Smooth muscle cell (in vitro differentiated cells): ENCODE measurements at regions not wholly inside any gene's neighbourhood (a gene's known extent, or its start where the extent isn't known, plus 50 kb on each side); places are given as distances from the start of the nearest gene placed in this dataset.

ENCODE experiments used
- DNase-seq: peaks from one replicate; lab custom pipeline; 2025; ENCODE audit not compliant: unreplicated experiment; lab: John Stamatoyannopoulos, UW
- H2AFZ ChIP-seq: fragments of 200-600 bp; sonication (generic); 2 replicates; pipeline ENCODE4 v1.6.0; 2016; ENCODE audit warnings: antibody characterized with exemption, low read depth, mild to moderate bottlenecking
- H3F3A ChIP-seq: fragments of 200-600 bp; sonication (generic); 2 replicates; pipeline ENCODE4 v1.6.0; 2017; ENCODE audit warnings: antibody characterized with exemption, low read depth
- H3K27ac ChIP-seq: fragments of 200-600 bp; sonication (generic); 2 replicates; pipeline ENCODE4 v1.5.1; 2016; ENCODE audit warnings: low read depth, mild to moderate bottlenecking
- H3K27me3 ChIP-seq: fragments of 200-600 bp; sonication (generic); 2 replicates; pipeline ENCODE4 v1.6.1; 2016; ENCODE audit warnings: low read depth, mild to moderate bottlenecking
- H3K36me3 ChIP-seq: fragments of 200-600 bp; sonication (generic); 2 replicates; pipeline ENCODE4 v1.5.1; 2016; ENCODE audit warnings: low read depth
- H3K4me1 ChIP-seq: fragments of 200-600 bp; sonication (generic); 2 replicates; pipeline ENCODE4 v1.5.1; 2016; ENCODE audit warnings: low read depth
- H3K4me2 ChIP-seq: fragments of 200-600 bp; sonication (generic); 2 replicates; pipeline ENCODE4 v1.6.0; 2016; ENCODE audit warnings: mild to moderate bottlenecking
- H3K4me3 ChIP-seq: fragments of 200-600 bp; sonication (generic); 2 replicates; pipeline ENCODE4 v1.5.1; 2016; ENCODE audit warnings: mild to moderate bottlenecking
- H3K79me2 ChIP-seq: fragments of 200-600 bp; sonication (generic); 2 replicates; pipeline ENCODE4 v1.6.0; 2016; ENCODE audit warnings: low read depth, mild to moderate bottlenecking
- H3K9ac ChIP-seq: fragments of 200-600 bp; sonication (generic); 2 replicates; pipeline ENCODE4 v1.6.0; 2016; ENCODE audit warnings: low read depth
- H3K9me3 ChIP-seq: fragments of 200-600 bp; sonication (generic); replicated peaks from 2 replicates; pipeline ENCODE4 v1.5.1; 2016; ENCODE audit warnings: low read depth
- H4K20me1 ChIP-seq: fragments of 200-600 bp; sonication (generic); 2 replicates; pipeline ENCODE4 v1.6.0; 2016; ENCODE audit warnings: low read depth
- CTCF ChIP-seq: fragments of 200-600 bp; sonication (generic); IDR thresholded peaks from 2 replicates; pipeline ENCODE4 v1.5.1; 2017; ENCODE audit warnings: borderline replicate concordance, mild to moderate bottlenecking, antibody characterized with exemption; ENCODE audit not compliant: insufficient read depth, poor library complexity, severe bottlenecking
- WGBS: methylation state at CpG from one replicate; pipeline ENCODE4 v1.1.7; 2016; ENCODE audit warnings: low lambda C conversion rate; 5-methylcytosine and 5-hydroxymethylcytosine counted together

- Histone ChIP-seq H3K9ac (no peak overlapping the region), H4K20me1 (no peaks in the 10 kb centered on the region), H3K27ac (no peak overlapping the region), H3K79me2 (no peaks in the 10 kb centered on the region), H3K4me3 (no peak overlapping the region), H3K27me3 (no peaks in the 10 kb centered on the region), H2AFZ (no peak overlapping the region), H3K4me2 (no peak overlapping the region), H3F3A (no peaks in the 10 kb centered on the region), H3K9me3 (no peaks in the 10 kb centered on the region), H3K4me1 (peaks cover 10% of the 10 kb centered on the region), H3K36me3 (no peaks in the 10 kb centered on the region)
- no peak for TF ChIP-seq CTCF
- no peak for DNase-seq
- WGBS: 89% methylated on average over 6 of the region's 6 CpGs
Observed at GRCh38 chr18:22045221-22045918, 124.0 kb upstream of the GATA6 start.

GRCh38 chr18:22046473-22046872 is 122.9 kb upstream of the GATA6 start:
- Histone ChIP-seq H3K4me2 (no peak overlapping the region), H3K36me3 (no peaks in the 10 kb centered on the region), H4K20me1 (no peaks in the 10 kb centered on the region), H3K27ac (no peak overlapping the region), H3K9me3 (no peaks in the 10 kb centered on the region), H3K9ac (no peak overlapping the region), H3K4me1 (peaks cover 10% of the 10 kb centered on the region), H3K4me3 (no peak overlapping the region), H3K79me2 (no peaks in the 10 kb centered on the region), H3F3A (no peaks in the 10 kb centered on the region), H3K27me3 (no peaks in the 10 kb centered on the region), H2AFZ (no peak overlapping the region)
- 86% methylated on average over 2 of the region's 2 CpGs for WGBS
- DNase-seq: no peak
- TF ChIP-seq CTCF: no peak

- Histone ChIP-seq H3K79me2 (no peaks in the 10 kb centered on the region), H3K9ac (no peak overlapping the region), H2AFZ (no peak overlapping the region), H3K9me3 (no peaks in the 10 kb centered on the region), H3K4me1 (peaks cover 10% of the 10 kb centered on the region), H3K27ac (no peak overlapping the region), H3K27me3 (no peaks in the 10 kb centered on the region), H4K20me1 (no peaks in the 10 kb centered on the region), H3K36me3 (no peaks in the 10 kb centered on the region), H3K4me3 (no peak overlapping the region), H3K4me2 (no peak overlapping the region), H3F3A (no peaks in the 10 kb centered on the region)
- no peak for DNase-seq
- TF ChIP-seq CTCF: no peak
- WGBS: 79% methylated on average over 3 of the region's 3 CpGs
Observed at GRCh38 chr18:22047485-22047884, 121.9 kb upstream of the GATA6 start.

- no peak overlapping the region for H3K4me3 ChIP-seq
- H4K20me1 ChIP-seq: no peaks in the 10 kb centered on the region
- WGBS: 95% methylated on average over 5 of the region's 5 CpGs
- TF ChIP-seq CTCF: no peak
- peaks cover 10% of the 10 kb centered on the region for H3K4me1 ChIP-seq
- no peak overlapping the region for H2AFZ ChIP-seq
- no peak for DNase-seq
- no peaks in the 10 kb centered on the region for H3K27me3 ChIP-seq
- no peaks in the 10 kb centered on the region for H3F3A ChIP-seq
- H3K4me2 ChIP-seq: no peak overlapping the region
- no peak overlapping the region for H3K27ac ChIP-seq
- H3K36me3 ChIP-seq: no peaks in the 10 kb centered on the region
- H3K79me2 ChIP-seq: no peaks in the 10 kb centered on the region
- no peak overlapping the region for H3K9ac ChIP-seq
- no peaks in the 10 kb centered on the region for H3K9me3 ChIP-seq
Observed at GRCh38 chr18:22048221-22048620, 121.2 kb upstream of the GATA6 start.
